ENCODE measurements at regions not wholly inside any gene's neighbourhood (a gene's known extent, or its start where the extent isn't known, plus 50 kb on each side); places are given as distances from the start of the nearest gene placed in this dataset.
"Not testable (repeated sequence)": the region's sequence is repeated elsewhere in the genome, so short reads cannot be mapped to it uniquely, and the experiment has no call there.

DNA sequence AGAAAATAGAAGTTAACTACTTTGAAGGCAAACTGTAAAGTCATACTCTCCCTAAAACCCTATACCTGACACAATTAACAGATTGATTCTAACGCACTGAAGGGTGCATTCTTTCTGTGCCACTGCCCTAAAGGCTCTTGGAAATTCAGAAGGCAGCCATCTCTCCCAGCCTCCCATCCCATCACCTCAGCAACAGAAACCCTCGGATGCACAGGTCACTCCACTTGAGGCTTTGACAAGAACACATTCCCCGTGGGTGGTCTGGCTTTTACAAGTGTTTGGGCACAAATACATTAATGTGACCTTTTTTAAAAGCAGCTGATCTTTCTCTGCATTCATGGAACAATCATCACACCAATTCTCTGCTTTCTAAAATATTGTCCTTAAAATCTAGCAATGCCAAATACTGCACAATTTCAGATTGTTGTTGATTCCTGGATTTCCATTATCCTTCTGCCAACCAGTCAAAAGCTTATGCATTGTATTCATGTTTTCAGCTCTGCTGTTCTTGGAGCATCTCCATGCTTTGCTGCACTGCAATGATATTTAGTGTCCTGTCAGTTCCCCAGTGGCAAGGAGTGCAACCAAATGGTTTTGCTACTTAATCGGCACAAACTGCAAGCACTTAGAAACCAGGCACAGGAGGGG, 175.6 kb downstream of the TMEM161B start:
- no peak for DNase-seq (ENCODE audit: low read depth, low spot score)

DNA sequence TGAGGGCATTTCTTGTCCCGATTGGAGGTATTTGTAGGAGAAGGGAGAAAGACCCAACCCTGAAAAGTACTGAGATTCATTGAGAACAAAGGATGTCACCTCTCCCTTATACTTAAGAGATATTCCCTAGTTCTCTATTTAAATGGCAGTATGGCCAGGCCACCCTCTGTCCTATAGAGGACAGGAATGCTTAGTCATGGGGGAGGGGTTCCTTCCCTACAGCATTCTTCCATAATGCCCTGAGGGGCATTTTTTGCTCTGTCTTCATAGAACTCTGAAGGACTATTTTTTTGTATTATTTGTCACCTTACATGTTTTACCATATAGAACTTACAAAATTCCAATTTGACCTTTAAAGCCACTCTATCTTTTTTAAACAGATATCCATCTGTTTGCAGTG, 176.3 kb downstream of the TMEM161B start:
- DNase-seq (ENCODE audit: low read depth, low spot score): no peak

DNA sequence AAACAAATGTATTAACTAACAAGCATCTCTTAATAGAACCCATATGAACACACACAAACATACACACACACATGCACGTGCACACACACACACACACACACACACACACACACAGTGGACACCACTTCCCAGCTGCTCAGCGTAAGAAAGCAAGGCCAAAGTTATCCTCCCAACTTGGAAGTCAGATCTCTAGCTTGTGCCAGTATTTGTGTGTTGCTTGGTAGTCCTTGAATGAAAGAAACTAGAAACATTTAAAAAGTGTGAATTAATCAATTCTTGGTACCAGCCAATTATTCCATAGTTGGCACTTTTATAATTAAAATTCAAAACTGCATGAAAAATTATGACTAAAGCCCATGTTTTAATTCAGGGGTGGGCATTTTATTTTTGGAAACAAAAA, 178.1 kb downstream of the TMEM161B start:
- no peak for DNase-seq (ENCODE audit: low read depth, low spot score)

DNA sequence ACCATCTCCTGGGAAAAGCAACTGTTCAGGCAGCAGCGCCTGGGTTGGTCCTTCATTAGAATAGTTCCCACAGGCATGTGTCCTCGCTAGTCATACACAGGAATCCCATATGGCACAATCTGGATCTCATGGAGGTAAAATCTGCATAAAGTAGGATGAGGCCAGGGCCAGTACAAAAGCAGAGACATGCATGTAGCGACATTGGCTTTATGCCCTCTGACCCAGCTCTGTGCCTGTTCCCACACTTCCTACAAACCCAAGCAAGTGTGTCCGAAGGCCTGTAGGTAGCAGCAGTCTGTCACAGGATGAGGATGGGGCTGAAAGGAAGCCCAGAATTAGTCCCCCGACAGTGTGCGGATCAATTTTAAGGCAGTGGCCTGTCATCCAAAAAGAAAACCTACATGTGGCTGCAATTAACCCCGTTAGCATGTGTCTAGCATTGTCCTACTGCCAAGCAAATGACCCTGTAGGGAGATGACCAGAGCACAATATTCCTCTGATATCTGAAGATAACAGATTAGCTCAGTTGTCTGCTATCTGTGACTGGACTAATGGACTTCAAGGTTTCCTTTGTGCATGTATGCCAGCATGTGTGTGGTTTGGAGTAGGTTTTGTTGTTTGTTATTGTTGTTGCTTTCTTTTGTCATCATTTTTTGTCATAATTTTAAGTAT, 178.8 kb downstream of the TMEM161B start:
- DNase-seq (ENCODE audit: low read depth, low spot score): no peak

DNA sequence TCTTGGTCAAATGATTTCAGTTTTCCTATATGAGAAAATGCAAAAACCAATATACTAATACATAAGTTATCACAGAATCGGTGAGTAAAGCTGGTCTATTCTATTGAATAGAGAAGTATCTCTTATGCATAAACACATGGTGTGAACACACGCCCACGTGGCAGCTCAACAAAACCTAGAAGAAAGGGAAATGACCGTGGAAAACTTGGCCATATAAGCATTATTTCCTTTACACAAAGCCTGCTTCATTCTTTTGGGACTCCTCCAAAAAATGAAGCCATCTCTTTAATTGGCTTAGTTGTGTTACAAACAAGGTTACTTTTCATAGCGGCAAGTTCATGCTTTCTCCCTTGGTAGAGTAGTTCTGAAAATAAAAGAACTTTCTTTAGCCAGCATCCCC, 183.2 kb downstream of the TMEM161B start:
- DNase-seq (ENCODE audit: low read depth, low spot score): no peak

DNA sequence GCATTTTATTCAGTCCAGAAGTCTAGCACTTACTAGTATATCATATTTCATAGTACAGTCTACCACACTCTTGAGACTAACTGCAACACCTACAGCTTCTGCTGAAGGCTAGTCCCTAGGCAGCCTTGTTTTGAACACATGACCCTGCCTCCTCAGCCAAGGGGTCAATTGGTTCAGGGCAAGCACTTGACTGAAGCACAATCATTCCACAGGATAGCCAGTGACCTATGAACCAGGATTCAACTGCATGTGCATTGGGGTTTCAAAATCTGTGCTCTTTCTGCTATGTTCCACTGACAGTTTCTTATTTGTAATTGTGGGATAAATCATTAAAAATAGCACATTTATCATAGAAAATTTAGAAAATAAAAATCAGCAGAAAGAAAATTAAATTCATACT, 186.8 kb downstream of the TMEM161B start:
- no peak for DNase-seq (ENCODE audit: low read depth, low spot score)

DNA sequence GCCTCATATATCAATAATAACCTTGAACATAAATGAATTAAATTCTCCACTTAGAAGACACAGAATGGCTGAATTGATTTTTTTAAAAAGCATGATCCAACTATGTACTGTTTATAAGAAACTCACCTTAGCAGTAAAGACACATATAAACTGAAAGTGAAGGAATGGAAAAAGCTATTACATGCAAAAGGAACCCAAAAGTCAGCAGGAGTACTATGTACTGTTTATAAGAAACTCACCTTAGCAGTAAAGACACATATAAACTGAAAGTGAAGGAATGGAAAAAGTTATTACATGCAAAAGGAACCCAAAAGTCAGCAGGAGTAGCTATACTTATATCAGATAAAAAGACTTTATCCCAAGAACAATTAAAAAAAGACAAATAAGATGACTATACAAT, 204.8 kb downstream of the TMEM161B start:
- DNase-seq (ENCODE audit: low read depth, low spot score): no peak

DNA sequence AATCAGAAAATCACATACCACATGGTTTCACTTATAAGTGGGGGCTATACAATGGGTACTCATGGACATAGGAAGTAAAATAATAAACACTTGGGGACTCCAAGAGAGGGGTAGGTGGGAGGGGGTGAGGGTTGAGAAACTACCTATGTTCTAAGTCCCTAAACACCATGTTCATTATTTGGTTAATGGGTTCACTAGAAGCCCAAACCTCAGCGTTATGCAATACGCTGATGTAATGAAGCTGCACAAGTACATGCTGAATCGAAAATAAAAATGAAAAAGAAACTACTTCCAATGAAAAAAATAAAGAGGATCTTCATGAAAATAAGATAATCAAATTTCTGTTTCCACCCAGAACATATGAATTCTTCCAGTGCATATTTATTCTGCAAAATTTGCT, 208.5 kb downstream of the TMEM161B start:
- no peak for DNase-seq (ENCODE audit: low read depth, low spot score)

DNA sequence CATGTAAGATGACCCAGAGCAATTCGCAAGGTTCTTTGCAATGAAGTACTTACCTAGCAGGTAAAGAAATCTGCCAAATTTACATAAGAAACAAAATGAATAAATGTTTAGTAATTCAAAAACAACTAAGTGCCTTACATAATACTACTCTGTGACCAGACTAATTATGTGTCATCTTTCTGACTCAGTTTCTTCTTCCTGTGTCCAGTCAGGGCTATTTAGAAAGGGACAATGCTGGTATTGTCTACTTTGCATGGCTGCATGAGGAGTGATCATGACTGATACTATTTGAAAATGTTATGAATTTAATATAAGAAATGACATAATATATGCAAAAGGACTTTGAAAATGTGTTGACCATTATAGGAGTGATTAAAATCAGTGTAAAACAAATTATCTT, 210.0 kb downstream of the TMEM161B start:
- DNase-seq (ENCODE audit: low read depth, low spot score): no peak

DNA sequence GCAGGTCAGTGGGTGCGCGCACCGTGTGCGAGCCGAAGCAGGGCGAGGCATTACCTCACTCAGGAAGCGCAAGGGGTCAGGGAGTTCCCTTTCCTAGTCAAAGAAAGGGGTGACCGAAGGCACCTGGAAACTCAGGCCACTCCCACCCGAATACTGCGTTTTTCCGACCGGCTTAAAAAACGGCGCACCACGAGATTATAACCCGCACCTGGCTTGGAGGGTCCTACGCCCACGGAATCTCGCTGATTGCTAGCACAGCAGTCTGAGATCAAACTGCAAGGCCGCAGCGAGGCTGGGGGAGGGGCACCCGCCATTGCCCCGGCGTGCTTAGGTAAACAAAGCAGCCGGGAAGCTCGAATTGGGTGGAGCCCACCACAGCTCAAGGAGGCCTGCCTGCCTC, 216.2 kb downstream of the TMEM161B start:
- not testable (repeated sequence) for DNase-seq (ENCODE audit: low read depth, low spot score)

DNA sequence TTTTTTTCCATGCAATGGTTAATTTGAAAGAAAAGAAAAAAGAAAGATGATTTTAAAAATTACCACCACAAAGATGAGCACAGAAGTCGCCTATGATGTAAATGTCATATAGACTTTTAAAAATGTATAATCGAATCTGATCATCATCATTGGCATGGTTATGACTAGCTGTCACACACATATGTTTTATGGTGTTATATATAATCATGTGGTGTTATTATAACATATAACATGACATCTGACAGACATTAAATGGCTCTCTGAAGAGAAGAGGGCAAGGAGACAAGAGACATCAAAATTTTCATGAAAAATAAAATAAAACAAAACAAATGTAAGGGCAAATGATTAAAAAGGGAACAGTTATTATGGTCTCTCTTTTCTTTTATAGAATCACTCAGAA, 217.5 kb downstream of the TMEM161B start:
- no peak for DNase-seq (ENCODE audit: low read depth, low spot score)

DNA sequence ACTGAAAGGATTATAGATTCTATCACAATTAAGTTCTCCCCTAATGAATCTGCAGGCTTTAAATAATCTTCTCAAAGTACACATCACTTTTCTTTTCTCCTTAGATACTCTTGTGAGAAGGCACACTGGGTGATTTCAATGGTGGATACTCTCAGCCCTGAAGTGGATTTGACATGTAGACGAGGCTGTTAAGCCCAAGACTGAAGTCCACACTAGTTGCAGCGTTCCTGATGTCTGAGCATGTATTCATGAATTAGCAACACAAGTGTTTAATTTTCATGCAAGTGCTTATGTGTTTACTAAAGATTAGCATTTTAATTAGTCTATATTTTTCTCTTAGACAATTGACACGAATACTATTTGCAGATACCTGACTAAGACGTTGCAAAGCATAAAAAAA, 218.9 kb downstream of the TMEM161B start:
- no peak for DNase-seq (ENCODE audit: low read depth, low spot score)

DNA sequence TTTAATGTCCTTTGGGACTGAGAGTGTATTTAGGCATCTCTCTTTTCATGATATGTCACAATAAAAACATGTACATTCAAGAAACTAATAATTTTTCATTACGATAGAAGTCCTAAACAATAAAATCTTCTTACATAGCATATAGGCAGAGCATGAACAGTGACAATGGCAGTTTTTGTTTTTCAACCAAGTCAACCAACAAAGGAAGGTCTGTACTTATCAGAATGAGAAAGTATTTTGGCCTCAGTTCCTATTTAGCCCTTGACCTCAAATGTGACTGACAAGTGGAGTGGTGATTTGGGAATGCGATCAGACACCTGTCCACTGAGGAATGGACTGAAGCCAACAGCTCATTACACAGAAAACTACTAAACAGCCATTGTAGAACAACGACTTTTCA, 219.5 kb downstream of the TMEM161B start:
- no peak for DNase-seq (ENCODE audit: low read depth, low spot score)

DNA sequence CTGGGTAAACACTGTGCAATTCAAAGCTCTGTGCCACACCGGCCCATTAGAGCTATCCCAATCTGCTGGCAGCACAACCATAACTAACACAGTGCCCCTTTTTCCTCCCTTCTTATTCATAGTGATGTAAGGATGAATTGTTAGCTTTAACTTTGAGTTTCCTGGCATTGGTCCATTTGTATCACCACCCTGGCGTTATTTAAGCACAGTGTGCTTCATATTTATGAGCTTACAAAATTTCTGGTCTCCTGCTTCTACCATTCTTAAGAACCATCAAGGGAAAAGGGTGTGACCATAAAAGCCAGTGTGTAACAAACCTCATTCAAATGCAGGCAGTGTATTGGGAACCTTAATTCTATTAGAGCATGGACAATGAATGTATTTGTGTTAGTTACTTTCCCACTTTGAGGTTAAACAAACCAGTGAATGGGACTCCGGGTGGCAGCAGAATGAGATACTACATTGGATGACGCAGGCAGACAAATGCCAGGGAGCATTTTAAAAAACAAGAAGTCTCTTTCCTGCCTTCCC, 222.6 kb downstream of the TMEM161B start:
- DNase-seq (ENCODE audit: low read depth, low spot score): no peak

DNA sequence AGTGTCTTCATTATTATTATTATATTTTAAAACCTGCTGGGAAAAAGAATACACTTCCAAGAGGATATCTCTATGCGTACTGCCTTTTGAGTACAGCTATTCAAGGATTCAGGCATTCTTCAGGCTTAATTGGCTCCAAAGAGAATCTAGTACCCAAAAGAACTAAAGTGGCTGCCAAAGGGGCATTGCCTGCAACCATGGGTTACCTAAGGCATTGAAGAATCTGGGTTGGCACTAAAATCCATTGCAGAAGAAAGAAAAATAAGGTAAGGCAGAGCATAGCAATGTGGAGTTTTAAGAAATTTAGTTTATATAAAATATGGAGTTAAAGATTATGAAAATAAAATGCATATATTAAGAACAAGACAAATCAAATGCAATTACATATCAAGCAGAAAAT, 223.5 kb downstream of the TMEM161B start:
- DNase-seq (ENCODE audit: low read depth, low spot score): no peak

DNA sequence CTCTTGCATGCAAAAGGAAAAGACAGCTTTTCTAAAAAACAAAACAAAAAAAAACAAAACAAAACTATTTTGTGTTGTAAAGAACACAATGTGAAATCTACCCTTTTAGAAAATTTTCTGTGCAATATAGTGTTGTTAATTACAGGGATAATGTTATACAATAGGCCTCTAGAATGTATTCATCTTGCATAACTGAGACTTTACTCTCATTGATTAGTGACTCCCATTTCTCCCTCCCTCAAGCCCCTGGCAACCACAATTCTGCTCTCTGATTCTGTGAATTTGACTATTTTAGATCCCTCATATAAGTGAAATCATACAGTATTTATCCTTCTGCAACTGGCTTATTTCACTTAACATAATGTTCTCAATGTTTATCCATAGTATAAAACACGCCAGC, 234.1 kb downstream of the TMEM161B start:
- DNase-seq (ENCODE audit: low read depth, low spot score): no peak

DNA sequence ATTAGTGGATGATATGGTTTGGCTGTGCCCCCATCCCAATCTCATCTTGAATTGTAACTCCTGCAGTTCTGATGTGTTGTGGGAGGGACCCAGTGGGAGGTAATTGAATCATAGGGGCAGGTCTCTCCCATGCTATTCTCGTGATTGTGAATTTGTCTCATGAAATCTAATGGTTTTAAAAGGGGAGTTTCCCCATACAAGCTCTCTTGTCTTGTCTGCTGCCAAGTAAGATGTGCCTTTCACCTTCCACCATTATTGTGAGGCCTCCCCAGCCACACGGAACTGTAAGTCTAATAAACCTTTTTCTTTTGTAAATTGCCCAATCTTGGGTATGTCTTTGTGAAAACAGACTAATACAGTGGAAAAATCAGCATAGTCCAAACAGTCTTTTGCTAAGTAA, 235.5 kb downstream of the TMEM161B start:
- no peak for DNase-seq (ENCODE audit: low read depth, low spot score)

DNA sequence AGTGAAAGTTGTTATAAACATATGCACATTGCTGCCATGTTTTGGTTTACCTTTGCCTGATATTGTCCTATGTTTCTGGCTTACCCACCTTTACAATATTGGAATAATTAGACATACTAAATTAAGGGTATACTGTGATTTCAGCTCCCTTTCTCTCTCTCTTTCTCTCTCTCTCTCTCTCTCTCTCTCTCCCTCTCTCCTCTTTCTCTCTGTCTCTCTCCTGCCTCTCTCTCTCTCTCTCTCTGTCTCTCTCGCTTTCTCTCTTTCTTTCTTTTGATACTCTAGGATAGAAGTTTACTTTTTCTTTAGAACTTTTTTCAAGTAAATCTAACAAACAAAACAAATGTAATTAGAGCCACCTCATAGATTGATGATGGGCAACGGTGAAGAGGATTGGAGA, 239.6 kb downstream of the TMEM161B start:
- no peak for DNase-seq (ENCODE audit: low read depth, low spot score)

DNA sequence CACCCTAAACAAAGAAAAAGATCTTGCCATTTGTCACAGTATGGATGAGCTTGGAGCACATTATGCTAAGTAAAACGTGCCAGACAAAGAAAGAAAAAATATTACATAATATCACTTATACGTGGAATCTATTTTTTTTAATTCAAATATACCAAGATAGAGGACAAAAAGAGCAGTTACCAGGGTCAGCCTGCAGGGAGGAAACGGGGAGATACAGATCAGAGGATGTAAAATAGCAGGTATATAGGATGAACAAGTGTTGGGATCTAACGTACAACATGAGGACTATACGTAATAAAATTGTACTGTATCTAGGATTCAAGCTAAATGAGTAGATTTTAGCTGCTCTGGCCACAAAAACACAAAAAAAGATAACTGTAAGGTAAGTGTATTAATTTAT, 247.5 kb downstream of the TMEM161B start:
- no peak for DNase-seq (ENCODE audit: low read depth, low spot score)

DNA sequence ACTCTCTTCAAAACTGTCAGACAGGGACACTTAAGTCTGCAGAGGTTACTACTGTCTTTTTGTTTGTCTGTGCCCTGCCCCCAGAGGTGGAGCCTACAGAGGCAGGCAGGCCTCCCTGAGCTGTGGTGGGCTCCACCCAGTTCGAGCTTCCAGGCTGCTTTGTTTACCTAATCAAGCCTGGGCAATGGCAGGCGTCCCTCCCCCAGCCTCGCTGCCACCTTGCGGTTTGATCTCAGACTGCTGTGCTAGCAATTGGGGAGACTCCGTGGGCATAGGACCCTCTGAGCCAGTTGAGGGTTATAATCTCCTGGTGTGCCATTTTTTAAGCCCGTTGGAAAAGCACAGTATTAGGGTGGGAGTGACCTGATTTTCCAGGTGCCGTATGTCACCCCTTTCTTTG, 253.7 kb downstream of the TMEM161B start:
- DNase-seq (ENCODE audit: low read depth, low spot score): not testable (repeated sequence)

DNA sequence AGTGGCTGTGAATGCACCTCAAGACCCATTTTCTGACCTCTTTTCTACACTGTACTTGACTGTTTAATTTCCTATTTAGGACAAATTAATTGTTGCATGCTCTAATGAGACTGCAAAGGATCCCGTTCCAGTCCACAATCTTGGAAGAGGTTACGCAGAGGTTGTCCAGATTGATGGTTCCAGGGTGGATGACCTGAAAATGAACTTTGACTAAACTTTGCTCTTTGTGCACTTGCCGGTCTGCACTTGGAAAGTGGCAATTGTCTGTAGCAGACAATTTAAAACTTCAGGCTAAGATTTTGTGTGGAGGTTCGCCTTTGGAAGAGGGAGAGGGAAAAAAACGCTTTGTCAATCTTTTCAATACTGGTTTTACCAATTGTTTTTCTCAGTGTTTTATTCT, 267.8 kb downstream of the TMEM161B start:
- DNase-seq (ENCODE audit: low read depth, low spot score): no peak

DNA sequence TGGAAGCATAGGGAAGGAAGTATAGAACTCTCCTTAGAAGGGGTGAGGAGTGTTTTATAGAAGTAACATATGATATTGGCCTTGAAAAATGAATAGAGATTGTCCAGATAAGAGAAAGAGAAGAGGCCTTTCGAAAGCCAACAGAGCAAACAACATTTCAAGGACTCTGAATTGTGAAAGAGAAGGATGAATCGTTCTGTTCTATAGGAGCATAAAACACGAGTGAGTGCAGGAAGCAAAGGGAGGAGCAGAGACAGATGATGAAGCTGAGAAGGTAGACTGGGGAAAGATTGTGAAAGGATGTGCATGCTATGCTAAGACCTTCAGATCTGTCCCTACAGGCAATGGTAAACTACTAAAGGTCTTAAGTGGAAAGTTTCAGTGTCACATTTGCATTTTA, 271.0 kb downstream of the TMEM161B start:
- DNase-seq (ENCODE audit: low read depth, low spot score): no peak

DNA sequence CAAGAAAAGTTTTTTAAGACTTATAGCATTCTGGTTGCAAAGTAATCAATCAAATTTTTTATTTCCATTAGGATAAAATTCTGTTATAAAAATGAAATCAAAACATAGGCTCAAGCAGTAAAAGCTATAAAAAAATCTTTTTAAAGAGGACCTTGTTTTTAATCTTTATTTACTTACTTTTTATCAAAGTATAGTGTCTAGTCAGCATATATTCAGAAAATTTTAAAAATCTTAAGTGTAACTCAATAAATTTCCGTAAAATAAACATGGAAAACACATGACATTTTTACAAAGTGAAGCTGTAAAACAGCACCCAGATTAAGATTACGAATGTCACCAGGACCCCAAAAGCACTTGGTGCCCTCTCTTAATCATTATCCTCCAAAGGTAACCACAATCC, 302.4 kb downstream of the TMEM161B start:
- DNase-seq (ENCODE audit: low read depth, low spot score): no peak

All from pulmonary artery endothelial cell (primary cell).